Fibroblast of villous mesenchyme (primary cell): ENCODE measurements at regions not wholly inside any gene's neighbourhood (a gene's known extent, or its start where the extent isn't known, plus 50 kb on each side); places are given as distances from the start of the nearest gene placed in this dataset.

Experiments used
- DNase-seq: peaks from one replicate; pipeline ENCODE4 v3.0.0-alpha.2; 2010; ENCODE audit warnings: low read depth
- H3K4me3 ChIP-seq: 2 replicates; pipeline ENCODE4 v1.5.1; 2011; ENCODE audit warnings: low read depth, mild to moderate bottlenecking, low read length
- TF ChIP-seq, protein P1 (sequence below): IDR thresholded peaks from 2 replicates; pipeline ENCODE4 v1.5.1; 2012; ENCODE audit warnings: low read depth, mild to moderate bottlenecking, low read length; ENCODE audit not compliant: insufficient read depth

DNA sequence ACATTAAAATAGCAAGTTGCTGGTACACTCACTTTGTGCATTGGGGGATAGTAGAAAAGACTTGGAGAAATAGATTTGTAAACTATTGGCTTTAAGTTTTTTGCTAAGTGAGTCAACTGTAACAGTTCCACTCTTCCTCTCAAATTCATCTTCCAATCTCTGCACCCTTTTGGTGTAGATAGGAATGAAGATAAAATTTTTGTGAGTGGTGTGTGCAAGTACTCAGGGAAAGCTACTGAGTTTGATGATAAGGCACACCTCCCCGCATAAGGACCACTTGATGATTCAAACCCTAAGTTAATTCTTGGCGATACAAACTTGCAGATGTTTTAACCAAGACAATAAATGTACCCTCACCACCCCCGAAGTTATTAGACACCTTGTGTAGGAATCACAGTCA is 168.3 kb upstream of the SLITRK1 start:
- no peak overlapping the region for H3K4me3 ChIP-seq
- DNase-seq, result no peak
- TF ChIP-seq, protein P1, sequence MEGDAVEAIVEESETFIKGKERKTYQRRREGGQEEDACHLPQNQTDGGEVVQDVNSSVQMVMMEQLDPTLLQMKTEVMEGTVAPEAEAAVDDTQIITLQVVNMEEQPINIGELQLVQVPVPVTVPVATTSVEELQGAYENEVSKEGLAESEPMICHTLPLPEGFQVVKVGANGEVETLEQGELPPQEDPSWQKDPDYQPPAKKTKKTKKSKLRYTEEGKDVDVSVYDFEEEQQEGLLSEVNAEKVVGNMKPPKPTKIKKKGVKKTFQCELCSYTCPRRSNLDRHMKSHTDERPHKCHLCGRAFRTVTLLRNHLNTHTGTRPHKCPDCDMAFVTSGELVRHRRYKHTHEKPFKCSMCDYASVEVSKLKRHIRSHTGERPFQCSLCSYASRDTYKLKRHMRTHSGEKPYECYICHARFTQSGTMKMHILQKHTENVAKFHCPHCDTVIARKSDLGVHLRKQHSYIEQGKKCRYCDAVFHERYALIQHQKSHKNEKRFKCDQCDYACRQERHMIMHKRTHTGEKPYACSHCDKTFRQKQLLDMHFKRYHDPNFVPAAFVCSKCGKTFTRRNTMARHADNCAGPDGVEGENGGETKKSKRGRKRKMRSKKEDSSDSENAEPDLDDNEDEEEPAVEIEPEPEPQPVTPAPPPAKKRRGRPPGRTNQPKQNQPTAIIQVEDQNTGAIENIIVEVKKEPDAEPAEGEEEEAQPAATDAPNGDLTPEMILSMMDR, result no peak

DNA sequence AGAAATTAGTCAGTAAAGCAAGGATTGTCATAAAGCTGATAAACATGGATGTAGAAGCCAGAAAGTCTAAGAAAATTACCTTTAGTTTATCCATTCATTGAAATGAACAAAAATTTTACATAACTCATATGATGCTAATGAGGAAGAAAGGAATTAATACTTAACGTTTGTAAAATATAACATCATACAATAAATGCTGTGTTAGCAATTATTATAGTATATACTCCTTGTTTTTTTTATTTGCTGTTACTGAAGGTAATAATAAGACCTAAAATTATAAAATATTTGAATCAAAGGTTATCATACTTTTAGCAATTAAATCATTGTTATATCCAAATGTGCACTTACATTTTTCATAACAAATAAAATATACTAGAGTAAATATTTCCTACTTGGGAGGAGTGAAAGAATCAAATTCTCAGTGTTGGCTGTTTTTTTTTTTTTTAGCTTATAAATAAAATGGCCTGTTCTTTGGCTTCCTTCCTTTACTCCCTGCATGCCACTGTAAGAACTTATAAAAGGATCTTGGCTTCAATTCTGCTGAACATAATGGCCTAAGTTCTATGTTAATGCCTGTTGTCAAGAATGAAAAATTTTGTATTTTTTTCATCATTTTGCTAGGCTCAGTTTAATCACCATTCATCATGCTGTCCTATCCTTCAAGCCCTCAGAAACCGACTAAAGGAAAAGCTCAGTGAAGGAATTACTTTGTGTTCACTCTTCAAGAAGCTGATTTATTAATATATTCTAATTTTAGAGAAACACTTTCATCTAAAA is 167.4 kb upstream of the SLITRK1 start:
- TF ChIP-seq, protein P1, result no peak
- no peak for DNase-seq
- no peak overlapping the region for H3K4me3 ChIP-seq

GRCh38 chr13:84044805-84045204 is 162.5 kb upstream of the SLITRK1 start:
- DNase-seq, result no peak
- H3K4me3 ChIP-seq, result no peak overlapping the region
- TF ChIP-seq, protein P1, result no peak

DNA sequence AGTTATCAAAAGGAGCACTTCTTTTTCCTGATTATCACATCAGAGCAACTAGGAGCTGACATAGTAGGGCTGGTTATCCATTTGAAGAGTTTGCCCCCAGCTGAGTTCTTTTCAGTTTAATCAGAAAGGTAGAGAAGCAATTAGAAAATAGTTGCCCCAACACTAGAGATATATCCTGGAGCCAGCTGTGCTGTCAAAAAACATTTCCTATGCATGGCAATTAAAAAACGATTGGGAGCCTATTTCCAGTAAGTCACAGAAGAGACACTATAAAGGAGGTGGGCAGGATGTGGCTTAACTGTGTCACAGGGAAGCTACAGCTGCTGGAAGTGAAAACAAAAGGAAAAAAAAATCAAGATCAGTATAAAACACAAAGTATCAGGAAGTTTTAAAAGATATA is 155.7 kb upstream of the SLITRK1 start:
- TF ChIP-seq, protein P1, result no peak
- H3K4me3 ChIP-seq, result no peak overlapping the region
- DNase-seq, result no peak

- H3K4me3 ChIP-seq, result no peak overlapping the region
- TF ChIP-seq, protein P1, result no peak
- no peak for DNase-seq
These were observed 149.8 kb upstream of the SLITRK1 start for GRCh38 chr13:84032116-84032515.

- no peak for DNase-seq
- TF ChIP-seq, protein P1, result no peak
- no peak overlapping the region for H3K4me3 ChIP-seq
These were observed 148.8 kb upstream of the SLITRK1 start for GRCh38 chr13:84031120-84031519.

DNA sequence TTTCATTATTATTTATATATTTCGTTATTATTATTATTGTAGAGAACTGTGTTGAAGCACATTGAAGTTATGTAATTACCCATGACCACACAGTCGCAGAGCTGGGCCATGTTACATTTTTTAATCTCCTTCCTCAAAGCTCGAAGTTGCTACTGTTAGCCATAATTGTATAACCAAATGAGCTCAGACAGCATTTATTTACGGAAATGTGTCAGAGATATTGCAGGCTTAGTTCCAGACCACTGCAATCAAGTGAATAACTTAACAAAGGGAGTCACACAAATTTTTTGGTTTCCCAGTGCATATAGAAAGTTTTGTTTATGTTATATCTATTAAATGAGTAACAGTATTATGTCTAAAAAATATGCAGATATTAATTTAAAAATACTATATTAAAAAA is 147.1 kb upstream of the SLITRK1 start:
- DNase-seq, result no peak
- no peak overlapping the region for H3K4me3 ChIP-seq
- TF ChIP-seq, protein P1, result no peak
